Activated CD8-positive, alpha-beta memory T cell treated with anti-CD3 and anti-CD28 coated beads for 48 hours (primary cell): ENCODE measurements at regions not wholly inside any gene's neighbourhood (a gene's known extent, or its start where the extent isn't known, plus 50 kb on each side); places are given as distances from the start of the nearest gene placed in this dataset.
"Not testable (repeated sequence)": the region's sequence is repeated elsewhere in the genome, so short reads cannot be mapped to it uniquely, and the experiment has no call there.

Source experiments
- DNase-seq, 3 experiments: peaks; one replicate each; pipeline ENCODE4 v3.0.0-alpha.2; 2020; ENCODE audit warnings: low read depth in 2 of 3, low spot score in 2 of 3

GRCh38 chr2:82789851-82790205 lies 1669.3 kb downstream of the SUCLG1 start:
- DNase-seq: no peak

GRCh38 chr2:82781176-82781915 lies 1677.7 kb downstream of the SUCLG1 start:
- no peak for DNase-seq

GRCh38 chr2:82780050-82780449 lies 1679.0 kb downstream of the SUCLG1 start:
- DNase-seq: no peak

- DNase-seq: no peak
Observed at GRCh38 chr2:82752396-82752795, 1706.7 kb downstream of the SUCLG1 start.

- no peak for DNase-seq
Observed at GRCh38 chr2:82748653-82749052, 1710.4 kb downstream of the SUCLG1 start.

GRCh38 chr2:82740527-82740926 lies 1718.6 kb downstream of the SUCLG1 start:
- DNase-seq: no peak

- not testable (repeated sequence) for DNase-seq
Observed at GRCh38 chr2:82737965-82738364, 1721.1 kb downstream of the SUCLG1 start.

GRCh38 chr2:82735336-82735735 lies 1723.7 kb downstream of the SUCLG1 start:
- DNase-seq: no peak

GRCh38 chr2:82731824-82732223 lies 1727.3 kb downstream of the SUCLG1 start:
- no peak for DNase-seq

GRCh38 chr2:82730811-82731210 lies 1728.3 kb downstream of the SUCLG1 start:
- no peak for DNase-seq

GRCh38 chr2:82728090-82728489 lies 1731.0 kb downstream of the SUCLG1 start:
- DNase-seq: no peak

GRCh38 chr2:82708681-82709080 lies 1750.4 kb downstream of the SUCLG1 start:
- DNase-seq: no peak

- DNase-seq: no peak
Observed at GRCh38 chr2:82697231-82697630, 1761.8 kb downstream of the SUCLG1 start.

- no peak for DNase-seq
Observed at GRCh38 chr2:82694431-82694830, 1764.6 kb downstream of the SUCLG1 start.

- no peak for DNase-seq
Observed at GRCh38 chr2:82690757-82691411, 1768.2 kb downstream of the SUCLG1 start.

GRCh38 chr2:82675186-82675585 lies 1783.9 kb downstream of the SUCLG1 start:
- no peak for DNase-seq

- no peak for DNase-seq
Observed at GRCh38 chr2:82674652-82675051, 1784.4 kb downstream of the SUCLG1 start.

- no peak for DNase-seq
Observed at GRCh38 chr2:82667491-82667890, 1791.6 kb downstream of the SUCLG1 start.

- no peak for DNase-seq
Observed at GRCh38 chr2:82665691-82666090, 1793.4 kb downstream of the SUCLG1 start.

- no peak for DNase-seq
Observed at GRCh38 chr2:82657106-82657505, 1802.0 kb downstream of the SUCLG1 start.

- no peak for DNase-seq
Observed at GRCh38 chr2:82656420-82656819, 1802.7 kb downstream of the SUCLG1 start.

GRCh38 chr2:82652117-82652516 lies 1807.0 kb downstream of the SUCLG1 start:
- DNase-seq: no peak

- no peak for DNase-seq
Observed at GRCh38 chr2:82650038-82650437, 1809.0 kb downstream of the SUCLG1 start.
